Prostate gland (tissue), 2 donors: ENCODE measurements at regions not wholly inside any gene's neighbourhood (a gene's known extent, or its start where the extent isn't known, plus 50 kb on each side); places are given as distances from the start of the nearest gene placed in this dataset.

Experiments
- DNase-seq: peaks from one replicate; pipeline ENCODE4 v3.0.0-alpha.2; 2019; ENCODE audit warnings: low spot score
- H3K27ac ChIP-seq, 2 donors: fragments of 200-600 bp; sonication (generic); 2 replicates each; pipeline ENCODE4 v1.5.1; 2017 to 2019
- H3K27me3 ChIP-seq: fragments of 200-600 bp; sonication (generic); replicated peaks from 2 replicates; pipeline ENCODE4 v1.5.1; 2019; ENCODE audit not compliant: insufficient read depth
- H3K36me3 ChIP-seq, 2 donors: fragments of 200-600 bp; sonication (generic); 1 replicate in 1 of 2; 2 replicates in 1 of 2; pipeline versions ENCODE4 v1.5.1 to v1.8.1; 2017 to 2019
- H3K4me1 ChIP-seq: fragments of 200-600 bp; sonication (generic); replicated peaks from 2 replicates; pipeline ENCODE4 v1.5.1; 2019
- H3K4me3 ChIP-seq, 2 donors: fragments of 200-600 bp; sonication (generic); 2 replicates each; pipeline ENCODE4 v1.5.1; 2017 to 2019
- H3K9me3 ChIP-seq: fragments of 200-600 bp; sonication (generic); 2 replicates; pipeline ENCODE4 v1.5.1; 2017
- POLR2A ChIP-seq: fragments of 450-650 bp; IDR thresholded peaks from one replicate; pipeline ENCODE4 v1.6.1; 2016; ENCODE audit warnings: antibody characterized with exemption, mild to moderate bottlenecking
- POLR2AphosphoS5 ChIP-seq: sonication (generic); formaldehyde crosslinking; IDR thresholded peaks from one replicate; pipeline ENCODE4 v1.6.1; 2017; ENCODE audit warnings: antibody characterized with exemption
- WGBS: methylation state at CpG from one replicate; pipeline ENCODE4 v1.1.5; 2018; 5-methylcytosine and 5-hydroxymethylcytosine counted together
- intact Hi-C: fragments of 100-400 bp; cut with DNase I; formaldehyde crosslinking; loops from one replicate; pipeline ENCODE4 v1.14.2; 2022
- TF ChIP-seq, protein P1 (sequence below), 4 experiments: fragments of 200-600 bp in 2 of 4; fragments of 450-650 bp in 2 of 4; sonication (generic) in 2 of 4; IDR thresholded peaks; 1 replicate in 3 of 4; 2 replicates in 1 of 4; pipeline ENCODE4 v1.5.1; 2016 to 2019; ENCODE audit warnings: antibody characterized with exemption in 4 of 4, mild to moderate bottlenecking in 2 of 4, moderate library complexity in 2 of 4

DNA sequence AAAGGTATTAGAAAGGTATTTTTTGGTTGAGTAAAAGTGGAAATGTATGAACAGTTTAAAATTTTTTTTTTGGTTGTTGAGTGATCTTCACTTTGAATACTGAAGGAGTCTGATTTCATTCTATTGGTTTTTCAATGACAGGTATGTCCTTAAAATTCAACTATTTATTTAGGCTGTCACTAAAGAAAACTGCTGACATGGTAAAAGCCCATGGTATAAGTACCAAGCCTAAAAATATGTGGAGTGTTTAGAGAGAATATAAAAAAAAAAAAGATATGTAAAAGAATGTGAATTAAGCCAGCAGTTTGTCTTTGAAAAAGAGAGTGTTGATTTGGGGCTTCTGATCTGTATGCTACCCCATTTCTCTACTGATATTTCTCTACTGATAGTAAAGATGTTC is 90.3 kb upstream of the SUCLG2 start:
- no peak overlapping the region for H3K4me3 ChIP-seq
- H3K27me3 ChIP-seq: no peaks in the 10 kb centered on the region
- H3K36me3 ChIP-seq: no peaks in the 10 kb centered on the region
- no peak overlapping the region for H3K27ac ChIP-seq
- DNase-seq: no peak
- intact Hi-C loops: no loop called here
- H3K4me1 ChIP-seq: no peaks in the 10 kb centered on the region
- TF ChIP-seq, protein P1, sequence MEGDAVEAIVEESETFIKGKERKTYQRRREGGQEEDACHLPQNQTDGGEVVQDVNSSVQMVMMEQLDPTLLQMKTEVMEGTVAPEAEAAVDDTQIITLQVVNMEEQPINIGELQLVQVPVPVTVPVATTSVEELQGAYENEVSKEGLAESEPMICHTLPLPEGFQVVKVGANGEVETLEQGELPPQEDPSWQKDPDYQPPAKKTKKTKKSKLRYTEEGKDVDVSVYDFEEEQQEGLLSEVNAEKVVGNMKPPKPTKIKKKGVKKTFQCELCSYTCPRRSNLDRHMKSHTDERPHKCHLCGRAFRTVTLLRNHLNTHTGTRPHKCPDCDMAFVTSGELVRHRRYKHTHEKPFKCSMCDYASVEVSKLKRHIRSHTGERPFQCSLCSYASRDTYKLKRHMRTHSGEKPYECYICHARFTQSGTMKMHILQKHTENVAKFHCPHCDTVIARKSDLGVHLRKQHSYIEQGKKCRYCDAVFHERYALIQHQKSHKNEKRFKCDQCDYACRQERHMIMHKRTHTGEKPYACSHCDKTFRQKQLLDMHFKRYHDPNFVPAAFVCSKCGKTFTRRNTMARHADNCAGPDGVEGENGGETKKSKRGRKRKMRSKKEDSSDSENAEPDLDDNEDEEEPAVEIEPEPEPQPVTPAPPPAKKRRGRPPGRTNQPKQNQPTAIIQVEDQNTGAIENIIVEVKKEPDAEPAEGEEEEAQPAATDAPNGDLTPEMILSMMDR (IDR thresholded peaks at IDR 0.05): no peak
- TF ChIP-seq POLR2AphosphoS5 (no peak), POLR2A (no peak)
- H3K9me3 ChIP-seq: no peaks in the 10 kb centered on the region

- no peaks in the 10 kb centered on the region for H3K36me3 ChIP-seq
- no peaks in the 10 kb centered on the region for H3K9me3 ChIP-seq
- no peaks in the 10 kb centered on the region for H3K4me1 ChIP-seq
- no peak overlapping the region for H3K4me3 ChIP-seq
- intact Hi-C loops: no loop called here
- H3K27ac ChIP-seq: no peak overlapping the region
- DNase-seq: no peak
- TF ChIP-seq POLR2AphosphoS5: no peak
- TF ChIP-seq, protein P1 (IDR thresholded peaks at IDR 0.05): no peak
- no peaks in the 10 kb centered on the region for H3K27me3 ChIP-seq
Measured at GRCh38 chr3:67739851-67740250, 85.4 kb upstream of the SUCLG2 start.

DNA sequence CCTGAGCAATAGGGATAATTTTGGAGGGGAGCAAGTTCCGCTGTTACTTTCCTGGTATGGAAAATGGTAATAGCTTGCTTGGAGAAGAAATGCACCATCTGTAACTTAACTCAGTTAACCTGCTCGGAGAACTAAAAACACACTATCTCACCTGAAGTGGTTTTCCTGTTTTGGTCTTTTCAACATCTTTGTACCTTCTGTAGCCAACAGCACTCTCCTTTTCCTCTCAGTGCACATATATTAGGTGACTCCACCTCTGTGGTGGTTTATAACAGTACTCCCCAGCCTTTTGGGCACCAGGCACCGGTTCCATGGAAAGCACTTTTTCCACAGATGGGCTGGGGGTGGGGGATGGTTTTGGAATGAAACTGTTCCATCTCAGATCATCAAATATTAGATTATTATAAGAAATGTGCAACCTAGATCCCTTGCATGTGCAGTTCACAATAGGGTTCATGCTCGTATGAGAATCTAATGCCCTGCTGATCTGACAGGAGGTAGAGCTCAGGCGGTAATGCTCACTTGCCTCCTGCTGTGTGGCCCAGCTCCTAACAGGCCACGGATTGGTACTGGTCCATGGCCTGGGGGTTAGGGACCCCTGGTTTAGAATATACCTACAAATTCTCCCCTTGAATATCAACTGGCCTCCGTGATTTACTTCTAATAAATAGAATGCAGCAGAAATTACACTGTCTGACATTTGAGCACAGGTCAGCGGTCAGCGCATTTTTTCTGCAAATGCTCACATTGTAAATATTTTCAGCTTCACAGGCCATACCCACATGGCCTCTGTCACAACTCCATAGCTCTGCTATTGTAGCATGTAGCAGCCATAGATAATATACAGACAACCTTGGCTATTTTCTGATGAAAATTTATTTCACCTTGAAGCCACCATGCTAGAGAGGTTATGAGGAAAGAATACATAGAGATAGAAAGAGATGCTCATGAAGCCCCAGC is 83.8 kb upstream of the SUCLG2 start:
- no peak for DNase-seq
- no peaks in the 10 kb centered on the region for H3K4me1 ChIP-seq

GRCh38 chr3:67737140-67737539 is 82.7 kb upstream of the SUCLG2 start:
- WGBS: 96% methylated on average over 1 of the region's 1 CpG
- intact Hi-C loops: no loop called here
- Histone ChIP-seq H3K36me3 (no peaks in the 10 kb centered on the region), H3K9me3 (no peaks in the 10 kb centered on the region), H3K4me3 (no peak overlapping the region), H3K27ac (no peak overlapping the region), H3K4me1 (no peaks in the 10 kb centered on the region), H3K27me3 (no peaks in the 10 kb centered on the region)
- no peak for DNase-seq
- TF ChIP-seq, protein P1 (IDR thresholded peaks at IDR 0.05): no peak
- TF ChIP-seq POLR2A: no peak
- no peak for TF ChIP-seq POLR2AphosphoS5

More for the DNA sequence above, 83.8 kb upstream of the SUCLG2 start:
- H3K27ac ChIP-seq: no peak overlapping the region
- no peak overlapping the region for H3K4me3 ChIP-seq
- H3K27me3 ChIP-seq: no peaks in the 10 kb centered on the region
- no peaks in the 10 kb centered on the region for H3K36me3 ChIP-seq
- no peaks in the 10 kb centered on the region for H3K9me3 ChIP-seq
- TF ChIP-seq, protein P1 (IDR thresholded peaks at IDR 0.05): no peak
- TF ChIP-seq POLR2A: no peak
- no peak for TF ChIP-seq POLR2AphosphoS5
- WGBS: 89% methylated on average over 9 of the region's 9 CpGs
- intact Hi-C loops: no loop called here
